Cardiac muscle cell (in vitro differentiated cells and primary cell): ENCODE measurements at regions not wholly inside any gene's neighbourhood (a gene's known extent, or its start where the extent isn't known, plus 50 kb on each side); places are given as distances from the start of the nearest gene placed in this dataset.

Experiments used
- DNase-seq, 2 donors: peaks; one replicate each; pipeline versions ENCODE4 v3.0.0 to v3.0.0-alpha.2; 2010 to 2017; ENCODE audit warnings: low read depth in 1 of 2, low spot score in 1 of 2
- H3K27ac ChIP-seq: fragments of 200-600 bp; sonication (generic); 2 replicates; pipeline ENCODE4 v1.5.1; 2016
- H3K27me3 ChIP-seq: fragments of 200-600 bp; sonication (generic); 2 replicates; pipeline ENCODE4 v1.6.0; 2016; ENCODE audit warnings: control low read depth
- H3K36me3 ChIP-seq: fragments of 200-600 bp; sonication (generic); 2 replicates; pipeline ENCODE4 v1.5.1; 2016; ENCODE audit warnings: control low read depth
- H3K4me1 ChIP-seq: fragments of 200-600 bp; sonication (generic); 2 replicates; pipeline ENCODE4 v1.8.1; 2017; ENCODE audit warnings: low read depth, mild to moderate bottlenecking, mixed run types
- H3K4me3 ChIP-seq: fragments of 200-600 bp; sonication (generic); 2 replicates; pipeline ENCODE4 v1.5.1; 2016; ENCODE audit warnings: mild to moderate bottlenecking
- H3K9me3 ChIP-seq: fragments of 200-600 bp; sonication (generic); 2 replicates; pipeline ENCODE4 v1.5.1; 2017; ENCODE audit warnings: low read depth, mild to moderate bottlenecking, control low read depth
- CTCF ChIP-seq: IDR thresholded peaks from 2 replicates; pipeline ENCODE4 v1.5.1; 2012; ENCODE audit warnings: low read depth, mild to moderate bottlenecking, low read length

- no peak for DNase-seq
- Histone ChIP-seq H3K27ac (no peak overlapping the region), H3K4me3 (no peak overlapping the region), H3K36me3 (no peaks in the 10 kb centered on the region), H3K4me1 (peaks cover 11% of the 10 kb centered on the region), H3K27me3 (peaks cover 3% of the 10 kb centered on the region), H3K9me3 (no peaks in the 10 kb centered on the region)
- no peak for TF ChIP-seq CTCF
These were observed 76.5 kb downstream of the RTL9 start for GRCh38 chrX:110435196-110435595.

GRCh38 chrX:110436523-110436922 is 77.9 kb downstream of the RTL9 start:
- Histone ChIP-seq H3K4me3 (no peak overlapping the region), H3K9me3 (no peaks in the 10 kb centered on the region), H3K4me1 (peaks cover 17% of the 10 kb centered on the region), H3K27ac (no peak overlapping the region), H3K27me3 (peaks cover 3% of the 10 kb centered on the region), H3K36me3 (no peaks in the 10 kb centered on the region)
- no peak for TF ChIP-seq CTCF
- no peak for DNase-seq

- H3K36me3 ChIP-seq = no peaks in the 10 kb centered on the region
- TF ChIP-seq CTCF = no peak
- peaks cover 3% of the 10 kb centered on the region for H3K27me3 ChIP-seq
- no peak for DNase-seq
- H3K4me3 ChIP-seq = no peak overlapping the region
- H3K9me3 ChIP-seq = no peaks in the 10 kb centered on the region
- H3K4me1 ChIP-seq = peaks cover 11% of the 10 kb centered on the region
- no peak overlapping the region for H3K27ac ChIP-seq
These were observed 79.0 kb downstream of the RTL9 start for GRCh38 chrX:110437686-110438085.

GRCh38 chrX:110440016-110440805 is 81.6 kb downstream of the RTL9 start:
- Histone ChIP-seq H3K9me3 (no peaks in the 10 kb centered on the region), H3K36me3 (no peaks in the 10 kb centered on the region), H3K4me3 (no peak overlapping the region), H3K4me1 (peaks cover 11% of the 10 kb centered on the region), H3K27me3 (peaks cover 22% of the 10 kb centered on the region), H3K27ac (no peak overlapping the region)
- DNase-seq = no peak
- TF ChIP-seq CTCF = no peak

GRCh38 chrX:110442635-110443034 is 84.0 kb downstream of the RTL9 start:
- peak; percentile 11 to 50 for DNase-seq
- Histone ChIP-seq H3K4me3 (no peak overlapping the region), H3K27me3 (peaks cover 30% of the 10 kb centered on the region), H3K36me3 (no peaks in the 10 kb centered on the region), H3K4me1 (peaks cover 8% of the 10 kb centered on the region), H3K27ac (no peak overlapping the region), H3K9me3 (no peaks in the 10 kb centered on the region)
- peak; percentile 16 for TF ChIP-seq CTCF
